ENCODE measurements at regions not wholly inside any gene's neighbourhood (a gene's known extent, or its start where the extent isn't known, plus 50 kb on each side); places are given as distances from the start of the nearest gene placed in this dataset.

- H3K4me3 ChIP-seq: no peak overlapping the region
- no peaks in the 10 kb centered on the region for H3K79me2 ChIP-seq
- no peaks in the 10 kb centered on the region for H3K36me3 ChIP-seq (replicated peaks; ENCODE audit: insufficient read depth, low read depth)
- no peak overlapping the region for H2AFZ ChIP-seq
- no peaks in the 10 kb centered on the region for H4K20me1 ChIP-seq (ENCODE audit: insufficient read depth, poor library complexity, severe bottlenecking)
- DNase-seq (ENCODE audit: low spot score): peak; percentile 54
- 38% methylated on average over 2 of the region's 2 CpGs for WGBS (ENCODE audit: low lambda C conversion rate, missing lambda C conversion rate)
- H3K9me2 ChIP-seq (replicated peaks; ENCODE audit: insufficient read depth): no peaks in the 10 kb centered on the region
- TF ChIP-seq CTCF (IDR thresholded peaks at IDR 0.05; ENCODE audit: poor library complexity) (no peak), EZH2 (IDR thresholded peaks at IDR 0.05; ENCODE audit: borderline replicate concordance) (no peak), EZH2phosphoT487 (IDR thresholded peaks at IDR 0.05; ENCODE audit: low read depth, severe bottlenecking, unreplicated experiment) (no peak)
- H3K27me3 ChIP-seq: no peaks in the 10 kb centered on the region
- H3K9me3 ChIP-seq (ENCODE audit: low read depth): no peaks in the 10 kb centered on the region
- H3K4me1 ChIP-seq (ENCODE audit: insufficient read depth): peaks cover 4% of the 10 kb centered on the region
- H3K4me2 ChIP-seq: no peak overlapping the region
- peak overlapping the region; percentile 68 for H3K27ac ChIP-seq
These were observed 119.8 kb upstream of the ANO1 start for GRCh38 chr11:69958308-69958707.

DNA sequence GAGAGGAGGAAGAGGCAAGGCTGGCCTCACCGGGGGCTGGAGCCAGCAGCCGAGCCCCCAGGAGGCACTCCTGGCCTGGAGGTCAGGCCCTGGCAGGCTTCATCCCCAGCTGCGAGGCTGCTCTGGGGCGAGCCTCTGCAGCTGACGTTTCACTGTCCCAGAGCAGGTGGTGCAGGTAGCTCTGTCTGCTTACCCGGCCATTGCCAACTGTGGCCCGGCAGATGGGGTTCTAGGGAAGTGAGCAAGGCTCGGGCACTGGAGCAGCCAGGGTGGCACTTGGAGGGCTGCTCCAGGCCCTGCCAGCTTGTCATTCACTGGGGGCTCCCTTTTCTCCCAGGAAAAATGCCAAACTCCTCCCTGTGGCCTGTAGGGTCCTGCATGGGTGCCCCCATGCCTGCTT is 118.7 kb upstream of the ANO1 start:
- Histone ChIP-seq H3K79me2 (no peaks in the 10 kb centered on the region), H3K4me3 (no peak overlapping the region), H2AFZ (no peak overlapping the region), H3K36me3 (replicated peaks; ENCODE audit: insufficient read depth, low read depth) (no peaks in the 10 kb centered on the region), H3K27me3 (no peaks in the 10 kb centered on the region), H3K27ac (no peak overlapping the region), H3K4me1 (ENCODE audit: insufficient read depth) (peaks cover 14% of the 10 kb centered on the region), H3K4me2 (no peak overlapping the region), H3K9me2 (replicated peaks; ENCODE audit: insufficient read depth) (no peaks in the 10 kb centered on the region), H3K9me3 (ENCODE audit: low read depth) (no peaks in the 10 kb centered on the region), H4K20me1 (ENCODE audit: insufficient read depth, poor library complexity, severe bottlenecking) (no peaks in the 10 kb centered on the region)
- no peak for DNase-seq (ENCODE audit: low spot score)
- TF ChIP-seq CTCF (IDR thresholded peaks at IDR 0.05; ENCODE audit: poor library complexity) (no peak), EZH2phosphoT487 (IDR thresholded peaks at IDR 0.05; ENCODE audit: low read depth, severe bottlenecking, unreplicated experiment) (no peak), EZH2 (IDR thresholded peaks at IDR 0.05; ENCODE audit: borderline replicate concordance) (no peak)
- WGBS (ENCODE audit: low lambda C conversion rate, missing lambda C conversion rate): 94% methylated on average over 8 of the region's 8 CpGs

DNA sequence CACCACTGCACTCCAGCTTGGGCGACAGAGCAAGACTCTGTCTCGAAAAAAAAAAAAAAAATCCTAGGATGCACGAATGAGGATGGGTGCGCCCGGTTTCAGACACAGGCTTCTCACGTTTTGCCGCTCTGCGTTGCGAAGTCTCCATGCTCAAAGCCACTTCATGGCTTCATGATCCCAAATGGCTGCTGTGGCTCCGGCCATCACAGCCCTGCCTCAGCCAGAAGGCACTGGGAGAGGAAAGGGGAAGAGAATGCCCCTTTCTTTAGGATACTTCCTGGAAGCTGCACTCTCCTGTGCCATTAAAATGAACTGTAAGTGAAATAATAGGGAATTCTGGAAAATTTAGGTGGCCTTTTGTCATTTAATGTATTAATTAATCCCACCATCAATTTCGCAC is 116.4 kb upstream of the ANO1 start:
- H3K9me2 ChIP-seq (replicated peaks; ENCODE audit: insufficient read depth): no peaks in the 10 kb centered on the region
- H3K4me2 ChIP-seq: no peak overlapping the region
- H3K27me3 ChIP-seq: no peaks in the 10 kb centered on the region
- TF ChIP-seq EZH2phosphoT487 (IDR thresholded peaks at IDR 0.05; ENCODE audit: low read depth, severe bottlenecking, unreplicated experiment): no peak
- no peak for TF ChIP-seq EZH2 (IDR thresholded peaks at IDR 0.05; ENCODE audit: borderline replicate concordance)
- TF ChIP-seq CTCF (IDR thresholded peaks at IDR 0.05; ENCODE audit: poor library complexity): no peak
- WGBS (ENCODE audit: low lambda C conversion rate, missing lambda C conversion rate): 98% methylated on average over 11 of the region's 11 CpGs
- H3K79me2 ChIP-seq: no peaks in the 10 kb centered on the region
- H3K36me3 ChIP-seq (replicated peaks; ENCODE audit: insufficient read depth, low read depth): no peaks in the 10 kb centered on the region
- no peak overlapping the region for H2AFZ ChIP-seq
- no peak overlapping the region for H3K27ac ChIP-seq
- H3K4me1 ChIP-seq (ENCODE audit: insufficient read depth): peaks cover 21% of the 10 kb centered on the region
- H3K4me3 ChIP-seq: no peak overlapping the region
- H3K9me3 ChIP-seq (ENCODE audit: low read depth): no peaks in the 10 kb centered on the region
- no peak for DNase-seq (ENCODE audit: low spot score)
- H4K20me1 ChIP-seq (ENCODE audit: insufficient read depth, poor library complexity, severe bottlenecking): no peaks in the 10 kb centered on the region

GRCh38 chr11:69962152-69962551 is 116.0 kb upstream of the ANO1 start:
- H3K27ac ChIP-seq: peak overlapping the region; percentile 84
- no peaks in the 10 kb centered on the region for H3K9me2 ChIP-seq (replicated peaks; ENCODE audit: insufficient read depth)
- H3K79me2 ChIP-seq: no peaks in the 10 kb centered on the region
- DNase-seq (ENCODE audit: low spot score): no peak
- no peaks in the 10 kb centered on the region for H3K27me3 ChIP-seq
- H3K4me2 ChIP-seq: no peak overlapping the region
- no peaks in the 10 kb centered on the region for H4K20me1 ChIP-seq (ENCODE audit: insufficient read depth, poor library complexity, severe bottlenecking)
- H3K9me3 ChIP-seq (ENCODE audit: low read depth): no peaks in the 10 kb centered on the region
- H2AFZ ChIP-seq: no peak overlapping the region
- H3K4me3 ChIP-seq: no peak overlapping the region
- TF ChIP-seq EZH2phosphoT487 (IDR thresholded peaks at IDR 0.05; ENCODE audit: low read depth, severe bottlenecking, unreplicated experiment): no peak
- H3K36me3 ChIP-seq (replicated peaks; ENCODE audit: insufficient read depth, low read depth): no peaks in the 10 kb centered on the region
- WGBS (ENCODE audit: low lambda C conversion rate, missing lambda C conversion rate): 90% methylated on average over 9 of the region's 9 CpGs
- peaks cover 21% of the 10 kb centered on the region for H3K4me1 ChIP-seq (ENCODE audit: insufficient read depth)

Data from hepatocyte (in vitro differentiated cells).